ENCODE measurements at regions not wholly inside any gene's neighbourhood (a gene's known extent, or its start where the extent isn't known, plus 50 kb on each side); places are given as distances from the start of the nearest gene placed in this dataset.

DNA sequence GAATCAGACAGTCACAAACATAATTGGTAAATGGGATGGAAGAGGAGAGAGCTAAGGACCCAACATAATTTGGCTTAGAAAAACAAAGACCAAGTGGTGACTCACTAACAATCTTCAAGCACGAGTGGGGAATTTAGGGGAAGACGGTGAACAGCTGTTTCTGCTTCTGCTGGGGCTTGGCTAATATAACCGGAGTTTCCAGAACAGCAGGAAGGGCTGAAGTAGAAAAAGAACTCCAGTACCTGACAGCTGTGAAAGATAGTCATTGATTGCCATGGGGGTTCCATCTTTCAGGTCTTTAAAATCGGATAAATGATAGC is 290.9 kb upstream of the LDB2 start:
- TF ChIP-seq, protein P1, sequence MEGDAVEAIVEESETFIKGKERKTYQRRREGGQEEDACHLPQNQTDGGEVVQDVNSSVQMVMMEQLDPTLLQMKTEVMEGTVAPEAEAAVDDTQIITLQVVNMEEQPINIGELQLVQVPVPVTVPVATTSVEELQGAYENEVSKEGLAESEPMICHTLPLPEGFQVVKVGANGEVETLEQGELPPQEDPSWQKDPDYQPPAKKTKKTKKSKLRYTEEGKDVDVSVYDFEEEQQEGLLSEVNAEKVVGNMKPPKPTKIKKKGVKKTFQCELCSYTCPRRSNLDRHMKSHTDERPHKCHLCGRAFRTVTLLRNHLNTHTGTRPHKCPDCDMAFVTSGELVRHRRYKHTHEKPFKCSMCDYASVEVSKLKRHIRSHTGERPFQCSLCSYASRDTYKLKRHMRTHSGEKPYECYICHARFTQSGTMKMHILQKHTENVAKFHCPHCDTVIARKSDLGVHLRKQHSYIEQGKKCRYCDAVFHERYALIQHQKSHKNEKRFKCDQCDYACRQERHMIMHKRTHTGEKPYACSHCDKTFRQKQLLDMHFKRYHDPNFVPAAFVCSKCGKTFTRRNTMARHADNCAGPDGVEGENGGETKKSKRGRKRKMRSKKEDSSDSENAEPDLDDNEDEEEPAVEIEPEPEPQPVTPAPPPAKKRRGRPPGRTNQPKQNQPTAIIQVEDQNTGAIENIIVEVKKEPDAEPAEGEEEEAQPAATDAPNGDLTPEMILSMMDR (conservative IDR thresholded peaks at IDR 0.05; ENCODE audit: low read depth in 2 of 2) = no peak
- TF ChIP-seq, protein P2, sequence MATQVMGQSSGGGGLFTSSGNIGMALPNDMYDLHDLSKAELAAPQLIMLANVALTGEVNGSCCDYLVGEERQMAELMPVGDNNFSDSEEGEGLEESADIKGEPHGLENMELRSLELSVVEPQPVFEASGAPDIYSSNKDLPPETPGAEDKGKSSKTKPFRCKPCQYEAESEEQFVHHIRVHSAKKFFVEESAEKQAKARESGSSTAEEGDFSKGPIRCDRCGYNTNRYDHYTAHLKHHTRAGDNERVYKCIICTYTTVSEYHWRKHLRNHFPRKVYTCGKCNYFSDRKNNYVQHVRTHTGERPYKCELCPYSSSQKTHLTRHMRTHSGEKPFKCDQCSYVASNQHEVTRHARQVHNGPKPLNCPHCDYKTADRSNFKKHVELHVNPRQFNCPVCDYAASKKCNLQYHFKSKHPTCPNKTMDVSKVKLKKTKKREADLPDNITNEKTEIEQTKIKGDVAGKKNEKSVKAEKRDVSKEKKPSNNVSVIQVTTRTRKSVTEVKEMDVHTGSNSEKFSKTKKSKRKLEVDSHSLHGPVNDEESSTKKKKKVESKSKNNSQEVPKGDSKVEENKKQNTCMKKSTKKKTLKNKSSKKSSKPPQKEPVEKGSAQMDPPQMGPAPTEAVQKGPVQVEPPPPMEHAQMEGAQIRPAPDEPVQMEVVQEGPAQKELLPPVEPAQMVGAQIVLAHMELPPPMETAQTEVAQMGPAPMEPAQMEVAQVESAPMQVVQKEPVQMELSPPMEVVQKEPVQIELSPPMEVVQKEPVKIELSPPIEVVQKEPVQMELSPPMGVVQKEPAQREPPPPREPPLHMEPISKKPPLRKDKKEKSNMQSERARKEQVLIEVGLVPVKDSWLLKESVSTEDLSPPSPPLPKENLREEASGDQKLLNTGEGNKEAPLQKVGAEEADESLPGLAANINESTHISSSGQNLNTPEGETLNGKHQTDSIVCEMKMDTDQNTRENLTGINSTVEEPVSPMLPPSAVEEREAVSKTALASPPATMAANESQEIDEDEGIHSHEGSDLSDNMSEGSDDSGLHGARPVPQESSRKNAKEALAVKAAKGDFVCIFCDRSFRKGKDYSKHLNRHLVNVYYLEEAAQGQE (IDR thresholded peaks at IDR 0.05; ENCODE audit: unreplicated experiment) = no peak
- no peak for TF ChIP-seq EZH2 (IDR thresholded peaks at IDR 0.05; ENCODE audit: low read depth, unreplicated experiment)

Data from GM23338 (cell line).